ENCODE measurements at regions not wholly inside any gene's neighbourhood (a gene's known extent, or its start where the extent isn't known, plus 50 kb on each side); places are given as distances from the start of the nearest gene placed in this dataset.

DNA sequence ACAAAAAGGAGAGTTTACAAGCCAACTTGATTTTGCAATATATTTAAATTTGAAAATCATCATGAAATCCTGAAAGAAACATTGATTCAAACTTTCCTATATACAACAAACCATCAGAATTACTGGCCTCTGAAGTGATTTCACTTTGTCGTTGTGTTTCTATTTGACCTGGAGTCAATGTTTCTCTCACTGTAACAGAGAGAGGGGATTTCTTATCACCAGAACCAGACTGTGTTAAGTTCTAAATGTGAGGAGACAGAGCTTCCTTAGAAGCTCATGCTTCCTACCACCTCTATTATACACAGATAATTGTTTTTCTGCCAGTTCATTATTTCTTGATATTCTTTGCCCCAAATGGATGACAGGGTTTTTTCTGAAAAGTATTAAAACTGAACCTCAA lies 245.0 kb upstream of the RND3 start:
- Histone ChIP-seq H3F3A (replicated peaks; ENCODE audit: low read depth) (no peaks in the 10 kb centered on the region), H4K20me1 (replicated peaks; ENCODE audit: insufficient read depth) (no peaks in the 10 kb centered on the region), H2AFZ (no peak overlapping the region), H3K79me2 (replicated peaks; ENCODE audit: insufficient read depth) (no peaks in the 10 kb centered on the region), H3K4me3 (no peak overlapping the region), H3K36me3 (ENCODE audit: insufficient read depth) (no peaks in the 10 kb centered on the region), H3K27ac (ENCODE audit: low read depth) (no peak overlapping the region), H3K9me2 (ENCODE audit: insufficient read depth) (peaks cover 8% of the 10 kb centered on the region), H3K4me2 (no peak overlapping the region), H3K4me1 (ENCODE audit: insufficient read depth) (peaks cover 47% of the 10 kb centered on the region), H3K27me3 (ENCODE audit: insufficient read depth) (no peaks in the 10 kb centered on the region)
- DNase-seq (ENCODE audit: low spot score): no peak
- Mint-ChIP-seq H3K4me3 (no peak overlapping the region), H3K27me3 (ENCODE audit: insufficient read depth, low read depth, poor library complexity) (no peaks in the 10 kb centered on the region), H3K4me1 (peaks cover 35% of the 10 kb centered on the region), H3K36me3 (ENCODE audit: low read depth) (peaks cover 11% of the 10 kb centered on the region), H3K27ac (peak overlapping the region; percentile 87; the same call in 1 of the 2 replicates), H3K9me3 (no peaks in the 10 kb centered on the region)
- no peak for ATAC-seq
- TF ChIP-seq, protein P1, sequence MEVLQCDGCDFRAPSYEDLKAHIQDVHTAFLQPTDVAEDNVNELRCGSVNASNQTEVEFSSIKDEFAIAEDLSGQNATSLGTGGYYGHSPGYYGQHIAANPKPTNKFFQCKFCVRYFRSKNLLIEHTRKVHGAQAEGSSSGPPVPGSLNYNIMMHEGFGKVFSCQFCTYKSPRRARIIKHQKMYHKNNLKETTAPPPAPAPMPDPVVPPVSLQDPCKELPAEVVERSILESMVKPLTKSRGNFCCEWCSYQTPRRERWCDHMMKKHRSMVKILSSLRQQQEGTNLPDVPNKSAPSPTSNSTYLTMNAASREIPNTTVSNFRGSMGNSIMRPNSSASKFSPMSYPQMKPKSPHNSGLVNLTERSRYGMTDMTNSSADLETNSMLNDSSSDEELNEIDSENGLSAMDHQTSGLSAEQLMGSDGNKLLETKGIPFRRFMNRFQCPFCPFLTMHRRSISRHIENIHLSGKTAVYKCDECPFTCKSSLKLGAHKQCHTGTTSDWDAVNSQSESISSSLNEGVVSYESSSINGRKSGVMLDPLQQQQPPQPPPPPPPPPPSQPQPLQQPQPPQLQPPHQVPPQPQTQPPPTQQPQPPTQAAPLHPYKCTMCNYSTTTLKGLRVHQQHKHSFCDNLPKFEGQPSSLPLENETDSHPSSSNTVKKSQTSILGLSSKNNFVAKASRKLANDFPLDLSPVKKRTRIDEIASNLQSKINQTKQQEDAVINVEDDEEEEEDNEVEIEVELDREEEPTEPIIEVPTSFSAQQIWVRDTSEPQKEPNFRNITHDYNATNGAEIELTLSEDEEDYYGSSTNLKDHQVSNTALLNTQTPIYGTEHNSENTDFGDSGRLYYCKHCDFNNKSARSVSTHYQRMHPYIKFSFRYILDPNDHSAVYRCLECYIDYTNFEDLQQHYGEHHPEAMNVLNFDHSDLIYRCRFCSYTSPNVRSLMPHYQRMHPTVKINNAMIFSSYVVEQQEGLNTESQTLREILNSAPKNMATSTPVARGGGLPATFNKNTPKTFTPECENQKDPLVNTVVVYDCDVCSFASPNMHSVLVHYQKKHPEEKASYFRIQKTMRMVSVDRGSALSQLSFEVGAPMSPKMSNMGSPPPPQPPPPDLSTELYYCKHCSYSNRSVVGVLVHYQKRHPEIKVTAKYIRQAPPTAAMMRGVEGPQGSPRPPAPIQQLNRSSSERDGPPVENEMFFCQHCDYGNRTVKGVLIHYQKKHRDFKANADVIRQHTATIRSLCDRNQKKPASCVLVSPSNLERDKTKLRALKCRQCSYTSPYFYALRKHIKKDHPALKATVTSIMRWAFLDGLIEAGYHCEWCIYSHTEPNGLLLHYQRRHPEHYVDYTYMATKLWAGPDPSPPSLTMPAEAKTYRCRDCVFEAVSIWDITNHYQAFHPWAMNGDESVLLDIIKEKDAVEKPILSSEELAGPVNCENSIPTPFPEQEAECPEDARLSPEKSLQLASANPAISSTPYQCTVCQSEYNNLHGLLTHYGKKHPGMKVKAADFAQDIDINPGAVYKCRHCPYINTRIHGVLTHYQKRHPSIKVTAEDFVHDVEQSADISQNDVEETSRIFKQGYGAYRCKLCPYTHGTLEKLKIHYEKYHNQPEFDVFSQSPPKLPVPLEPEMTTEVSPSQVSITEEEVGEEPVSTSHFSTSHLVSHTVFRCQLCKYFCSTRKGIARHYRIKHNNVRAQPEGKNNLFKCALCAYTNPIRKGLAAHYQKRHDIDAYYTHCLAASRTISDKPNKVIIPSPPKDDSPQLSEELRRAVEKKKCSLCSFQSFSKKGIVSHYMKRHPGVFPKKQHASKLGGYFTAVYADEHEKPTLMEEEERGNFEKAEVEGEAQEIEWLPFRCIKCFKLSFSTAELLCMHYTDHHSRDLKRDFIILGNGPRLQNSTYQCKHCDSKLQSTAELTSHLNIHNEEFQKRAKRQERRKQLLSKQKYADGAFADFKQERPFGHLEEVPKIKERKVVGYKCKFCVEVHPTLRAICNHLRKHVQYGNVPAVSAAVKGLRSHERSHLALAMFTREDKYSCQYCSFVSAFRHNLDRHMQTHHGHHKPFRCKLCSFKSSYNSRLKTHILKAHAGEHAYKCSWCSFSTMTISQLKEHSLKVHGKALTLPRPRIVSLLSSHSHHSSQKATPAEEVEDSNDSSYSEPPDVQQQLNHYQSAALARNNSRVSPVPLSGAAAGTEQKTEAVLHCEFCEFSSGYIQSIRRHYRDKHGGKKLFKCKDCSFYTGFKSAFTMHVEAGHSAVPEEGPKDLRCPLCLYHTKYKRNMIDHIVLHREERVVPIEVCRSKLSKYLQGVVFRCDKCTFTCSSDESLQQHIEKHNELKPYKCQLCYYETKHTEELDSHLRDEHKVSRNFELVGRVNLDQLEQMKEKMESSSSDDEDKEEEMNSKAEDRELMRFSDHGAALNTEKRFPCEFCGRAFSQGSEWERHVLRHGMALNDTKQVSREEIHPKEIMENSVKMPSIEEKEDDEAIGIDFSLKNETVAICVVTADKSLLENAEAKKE (CRISPR knock-in tag; IDR thresholded peaks at IDR 0.05): no peak
- TF ChIP-seq, protein P2, sequence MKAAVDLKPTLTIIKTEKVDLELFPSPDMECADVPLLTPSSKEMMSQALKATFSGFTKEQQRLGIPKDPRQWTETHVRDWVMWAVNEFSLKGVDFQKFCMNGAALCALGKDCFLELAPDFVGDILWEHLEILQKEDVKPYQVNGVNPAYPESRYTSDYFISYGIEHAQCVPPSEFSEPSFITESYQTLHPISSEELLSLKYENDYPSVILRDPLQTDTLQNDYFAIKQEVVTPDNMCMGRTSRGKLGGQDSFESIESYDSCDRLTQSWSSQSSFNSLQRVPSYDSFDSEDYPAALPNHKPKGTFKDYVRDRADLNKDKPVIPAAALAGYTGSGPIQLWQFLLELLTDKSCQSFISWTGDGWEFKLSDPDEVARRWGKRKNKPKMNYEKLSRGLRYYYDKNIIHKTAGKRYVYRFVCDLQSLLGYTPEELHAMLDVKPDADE (IDR thresholded peaks at IDR 0.05): no peak
- TF ChIP-seq NANOG (IDR thresholded peaks at IDR 0.05; ENCODE audit: borderline replicate concordance) (no peak), STAT1 (IDR thresholded peaks at IDR 0.05; ENCODE audit: unreplicated experiment) (no peak), CREB1 (CRISPR knock-in tag; IDR thresholded peaks at IDR 0.05; ENCODE audit: low read depth) (no peak), POLR2AphosphoS5 (IDR thresholded peaks at IDR 0.05; ENCODE audit: low read depth) (no peak), ZNF331 (CRISPR knock-in tag; IDR thresholded peaks at IDR 0.05; ENCODE audit: low read depth) (no peak), EZH2 (IDR thresholded peaks at IDR 0.05; ENCODE audit: low read depth, unreplicated experiment) (no peak), EZH2phosphoT487 (IDR thresholded peaks at IDR 0.05; ENCODE audit: unreplicated experiment) (no peak), JUNB (IDR thresholded peaks at IDR 0.05; ENCODE audit: unreplicated experiment) (no peak), ZNF114 (CRISPR knock-in tag; IDR thresholded peaks at IDR 0.05) (no peak)
- TF ChIP-seq, protein P3, sequence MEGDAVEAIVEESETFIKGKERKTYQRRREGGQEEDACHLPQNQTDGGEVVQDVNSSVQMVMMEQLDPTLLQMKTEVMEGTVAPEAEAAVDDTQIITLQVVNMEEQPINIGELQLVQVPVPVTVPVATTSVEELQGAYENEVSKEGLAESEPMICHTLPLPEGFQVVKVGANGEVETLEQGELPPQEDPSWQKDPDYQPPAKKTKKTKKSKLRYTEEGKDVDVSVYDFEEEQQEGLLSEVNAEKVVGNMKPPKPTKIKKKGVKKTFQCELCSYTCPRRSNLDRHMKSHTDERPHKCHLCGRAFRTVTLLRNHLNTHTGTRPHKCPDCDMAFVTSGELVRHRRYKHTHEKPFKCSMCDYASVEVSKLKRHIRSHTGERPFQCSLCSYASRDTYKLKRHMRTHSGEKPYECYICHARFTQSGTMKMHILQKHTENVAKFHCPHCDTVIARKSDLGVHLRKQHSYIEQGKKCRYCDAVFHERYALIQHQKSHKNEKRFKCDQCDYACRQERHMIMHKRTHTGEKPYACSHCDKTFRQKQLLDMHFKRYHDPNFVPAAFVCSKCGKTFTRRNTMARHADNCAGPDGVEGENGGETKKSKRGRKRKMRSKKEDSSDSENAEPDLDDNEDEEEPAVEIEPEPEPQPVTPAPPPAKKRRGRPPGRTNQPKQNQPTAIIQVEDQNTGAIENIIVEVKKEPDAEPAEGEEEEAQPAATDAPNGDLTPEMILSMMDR (conservative IDR thresholded peaks at IDR 0.05; ENCODE audit: low read depth in 2 of 2): no peak
- TF ChIP-seq, protein P4, sequence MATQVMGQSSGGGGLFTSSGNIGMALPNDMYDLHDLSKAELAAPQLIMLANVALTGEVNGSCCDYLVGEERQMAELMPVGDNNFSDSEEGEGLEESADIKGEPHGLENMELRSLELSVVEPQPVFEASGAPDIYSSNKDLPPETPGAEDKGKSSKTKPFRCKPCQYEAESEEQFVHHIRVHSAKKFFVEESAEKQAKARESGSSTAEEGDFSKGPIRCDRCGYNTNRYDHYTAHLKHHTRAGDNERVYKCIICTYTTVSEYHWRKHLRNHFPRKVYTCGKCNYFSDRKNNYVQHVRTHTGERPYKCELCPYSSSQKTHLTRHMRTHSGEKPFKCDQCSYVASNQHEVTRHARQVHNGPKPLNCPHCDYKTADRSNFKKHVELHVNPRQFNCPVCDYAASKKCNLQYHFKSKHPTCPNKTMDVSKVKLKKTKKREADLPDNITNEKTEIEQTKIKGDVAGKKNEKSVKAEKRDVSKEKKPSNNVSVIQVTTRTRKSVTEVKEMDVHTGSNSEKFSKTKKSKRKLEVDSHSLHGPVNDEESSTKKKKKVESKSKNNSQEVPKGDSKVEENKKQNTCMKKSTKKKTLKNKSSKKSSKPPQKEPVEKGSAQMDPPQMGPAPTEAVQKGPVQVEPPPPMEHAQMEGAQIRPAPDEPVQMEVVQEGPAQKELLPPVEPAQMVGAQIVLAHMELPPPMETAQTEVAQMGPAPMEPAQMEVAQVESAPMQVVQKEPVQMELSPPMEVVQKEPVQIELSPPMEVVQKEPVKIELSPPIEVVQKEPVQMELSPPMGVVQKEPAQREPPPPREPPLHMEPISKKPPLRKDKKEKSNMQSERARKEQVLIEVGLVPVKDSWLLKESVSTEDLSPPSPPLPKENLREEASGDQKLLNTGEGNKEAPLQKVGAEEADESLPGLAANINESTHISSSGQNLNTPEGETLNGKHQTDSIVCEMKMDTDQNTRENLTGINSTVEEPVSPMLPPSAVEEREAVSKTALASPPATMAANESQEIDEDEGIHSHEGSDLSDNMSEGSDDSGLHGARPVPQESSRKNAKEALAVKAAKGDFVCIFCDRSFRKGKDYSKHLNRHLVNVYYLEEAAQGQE (IDR thresholded peaks at IDR 0.05; ENCODE audit: unreplicated experiment): no peak

Measured in GM23338 (cell line).